Vagina (tissue), 2 donors: ENCODE measurements at regions not wholly inside any gene's neighbourhood (a gene's known extent, or its start where the extent isn't known, plus 50 kb on each side); places are given as distances from the start of the nearest gene placed in this dataset.

Experiments used
- POLR2A ChIP-seq, 2 donors: fragments of 450-650 bp; IDR thresholded peaks; one replicate each; pipeline ENCODE4 v1.6.1; 2017; ENCODE audit warnings: antibody characterized with exemption in 2 of 2, mild to moderate bottlenecking in 2 of 2, moderate library complexity in 2 of 2
- POLR2AphosphoS5 ChIP-seq, 2 donors: sonication (generic); formaldehyde crosslinking; IDR thresholded peaks; one replicate each; pipeline ENCODE4 v1.9.0; 2017; ENCODE audit warnings: antibody characterized with exemption in 2 of 2, mild to moderate bottlenecking in 2 of 2, low read depth in 1 of 2; ENCODE audit not compliant: insufficient read depth in 1 of 2
- TF ChIP-seq, protein P1 (sequence below), 3 experiments: fragments of 450-650 bp in 2 of 3; fragments of 200-600 bp in 1 of 3; sonication (generic) in 1 of 3; IDR thresholded peaks; one replicate each; pipeline ENCODE4 v1.5.1; 2017 to 2019; ENCODE audit warnings: antibody characterized with exemption in 3 of 3, mild to moderate bottlenecking in 2 of 3, moderate library complexity in 2 of 3

DNA sequence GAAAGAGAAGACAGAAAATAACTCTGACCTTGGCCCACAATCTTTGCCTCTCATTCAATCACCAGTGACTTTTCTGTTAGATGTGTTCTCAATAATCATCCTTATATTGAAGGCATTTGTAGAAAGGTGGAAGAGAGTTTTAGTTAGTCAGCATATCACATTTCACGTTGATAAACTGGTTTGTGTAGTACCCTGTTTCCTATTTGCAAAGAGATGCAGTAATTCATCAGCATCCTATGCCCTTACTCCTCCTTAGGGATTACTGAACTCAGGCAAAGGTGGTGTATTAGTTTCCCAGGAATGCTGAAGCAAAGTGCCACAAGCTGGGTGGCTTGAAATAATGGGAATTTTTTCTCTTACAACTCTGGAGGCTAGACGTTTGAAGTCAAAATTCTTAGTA, 145.0 kb downstream of the SPP2 start:
- TF ChIP-seq, protein P1, sequence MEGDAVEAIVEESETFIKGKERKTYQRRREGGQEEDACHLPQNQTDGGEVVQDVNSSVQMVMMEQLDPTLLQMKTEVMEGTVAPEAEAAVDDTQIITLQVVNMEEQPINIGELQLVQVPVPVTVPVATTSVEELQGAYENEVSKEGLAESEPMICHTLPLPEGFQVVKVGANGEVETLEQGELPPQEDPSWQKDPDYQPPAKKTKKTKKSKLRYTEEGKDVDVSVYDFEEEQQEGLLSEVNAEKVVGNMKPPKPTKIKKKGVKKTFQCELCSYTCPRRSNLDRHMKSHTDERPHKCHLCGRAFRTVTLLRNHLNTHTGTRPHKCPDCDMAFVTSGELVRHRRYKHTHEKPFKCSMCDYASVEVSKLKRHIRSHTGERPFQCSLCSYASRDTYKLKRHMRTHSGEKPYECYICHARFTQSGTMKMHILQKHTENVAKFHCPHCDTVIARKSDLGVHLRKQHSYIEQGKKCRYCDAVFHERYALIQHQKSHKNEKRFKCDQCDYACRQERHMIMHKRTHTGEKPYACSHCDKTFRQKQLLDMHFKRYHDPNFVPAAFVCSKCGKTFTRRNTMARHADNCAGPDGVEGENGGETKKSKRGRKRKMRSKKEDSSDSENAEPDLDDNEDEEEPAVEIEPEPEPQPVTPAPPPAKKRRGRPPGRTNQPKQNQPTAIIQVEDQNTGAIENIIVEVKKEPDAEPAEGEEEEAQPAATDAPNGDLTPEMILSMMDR (IDR thresholded peaks at IDR 0.05), result no peak
- TF ChIP-seq POLR2A (IDR thresholded peaks at IDR 0.05), result no peak
- TF ChIP-seq POLR2AphosphoS5 (IDR thresholded peaks at IDR 0.05; ENCODE audit: insufficient read depth in 1 of 2, low read depth in 1 of 2), result no peak
